ENCODE measurements at regions not wholly inside any gene's neighbourhood (a gene's known extent, or its start where the extent isn't known, plus 50 kb on each side); places are given as distances from the start of the nearest gene placed in this dataset.

GRCh38 chr14:98542316-98542715 lies 729.7 kb downstream of the BCL11B start:
- Histone ChIP-seq H3K27me3 (ENCODE audit: control insufficient read depth in 2 of 2, insufficient read depth in 2 of 2, low read length in 2 of 2) (no peaks in the 10 kb centered on the region), H3K27ac (ENCODE audit: insufficient read depth, low read depth, low read length) (no peak overlapping the region), H3K9me3 (replicated peaks; ENCODE audit: control insufficient read depth, insufficient read depth, low read length) (peaks cover 4% of the 10 kb centered on the region), H3K9ac (replicated peaks; ENCODE audit: extremely low read depth, insufficient read depth, low read length) (no peak overlapping the region), H3K36me3 (ENCODE audit: control insufficient read depth in 2 of 2, extremely low read depth in 1 of 2, insufficient read depth in 2 of 2, low read length in 2 of 2) (no peaks in the 10 kb centered on the region), H3K4me1 (ENCODE audit: control insufficient read depth, extremely low read depth, insufficient read depth, low read length) (no peaks in the 10 kb centered on the region), H4K20me1 (replicated peaks; ENCODE audit: control insufficient read depth, extremely low read depth, insufficient read depth, low read length) (no peaks in the 10 kb centered on the region), H3K4me3 (replicated peaks in 1 of 3; ENCODE audit: insufficient read depth in 1 of 3, low read depth in 1 of 3, low read length in 3 of 3) (no peak overlapping the region), H3K4me2 (ENCODE audit: insufficient read depth, low read length) (no peak overlapping the region), H2AFZ (ENCODE audit: low read depth, low read length) (no peak overlapping the region), H3K9me1 (replicated peaks; ENCODE audit: control insufficient read depth, extremely low read depth, insufficient read depth, low read length) (no peaks in the 10 kb centered on the region), H3K79me2 (ENCODE audit: control insufficient read depth, insufficient read depth, low read length) (no peaks in the 10 kb centered on the region)
- BruUV-seq (replicated peaks): no TSS peak
- DNase-seq (ENCODE audit: low read depth, low spot score) (no peak), FAIRE-seq (no peak)
- TF ChIP-seq JUN (IDR thresholded peaks at IDR 0.05; ENCODE audit: borderline replicate concordance, insufficient read depth, insufficient read length, low read depth) (no peak), MYC (IDR thresholded peaks at IDR 0.05; ENCODE audit: low read depth, low read length) (no peak), CTCF (IDR thresholded peaks at IDR 0.05; ENCODE audit: extremely low read depth in 1 of 2, insufficient read depth in 1 of 2, low read depth in 1 of 2, low read length in 2 of 2) (no peak), POLR2AphosphoS5 (IDR thresholded peaks at IDR 0.05; ENCODE audit: insufficient read depth, low read depth, low read length) (no peak), EZH2 (IDR thresholded peaks at IDR 0.05; ENCODE audit: borderline replicate concordance, low read depth, low read length, severe bottlenecking) (no peak), GATA2 (IDR thresholded peaks at IDR 0.05; ENCODE audit: insufficient read depth, insufficient read length, low read depth, low read length) (no peak), POLR2A (IDR thresholded peaks at IDR 0.05; ENCODE audit: low read depth, low read length) (no peak), MAX (IDR thresholded peaks at IDR 0.05; ENCODE audit: insufficient read depth, insufficient read length) (no peak), FOS (IDR thresholded peaks at IDR 0.05; ENCODE audit: borderline replicate concordance, insufficient read depth, low read length) (no peak)
- intact Hi-C loops (cut with micrococcal nuclease) (no loop called here), dilution Hi-C loops (cut with MboI; ENCODE audit: extremely low pct_ligation_motif_present, low sequenced_read_pairs) (no loop called here)
- ChIA-PET CTCF (no interaction called here), POLR2A (no interaction called here)
